Omental fat pad (tissue), 3 donors: ENCODE measurements at regions not wholly inside any gene's neighbourhood (a gene's known extent, or its start where the extent isn't known, plus 50 kb on each side); places are given as distances from the start of the nearest gene placed in this dataset.

Experiments used
- ATAC-seq: fragments of 150-250 bp; one replicate; pipeline ENCODE4 v1.9.1; 2016; ENCODE audit warnings: mild to moderate bottlenecking, moderate library complexity; ENCODE audit not compliant: low FRiP score
- DNase-seq: peaks from one replicate; pipeline ENCODE4 v3.0.0-alpha.2; 2019; ENCODE audit warnings: low spot score
- TF ChIP-seq, protein P1 (sequence below), 3 donors: fragments of 450-650 bp; IDR thresholded peaks; one replicate each; pipeline ENCODE4 v1.5.1; 2016 to 2017; ENCODE audit warnings: antibody characterized with exemption in 3 of 3, mild to moderate bottlenecking in 3 of 3, moderate library complexity in 2 of 3

DNA sequence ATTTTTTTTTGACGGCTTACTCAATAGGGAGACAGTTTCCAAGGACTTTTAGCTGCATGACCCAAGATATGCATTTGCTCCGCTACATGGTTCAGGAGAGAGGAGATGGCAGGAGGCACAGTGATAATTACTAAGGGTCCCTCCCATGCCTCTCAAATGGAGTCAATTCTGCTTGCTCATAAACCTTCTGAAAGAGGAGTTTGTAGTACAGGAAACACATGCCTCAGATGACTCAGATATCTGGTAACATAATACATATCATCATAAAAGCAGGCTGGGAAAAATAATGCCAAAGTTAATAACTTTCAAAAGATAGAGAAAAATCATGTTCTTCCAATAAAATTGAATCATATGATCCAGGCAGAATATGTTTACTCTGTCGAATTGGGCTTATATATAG, 97.6 kb upstream of the DEFB112 start:
- DNase-seq, result no peak
- ATAC-seq, result no peak
- TF ChIP-seq, protein P1, sequence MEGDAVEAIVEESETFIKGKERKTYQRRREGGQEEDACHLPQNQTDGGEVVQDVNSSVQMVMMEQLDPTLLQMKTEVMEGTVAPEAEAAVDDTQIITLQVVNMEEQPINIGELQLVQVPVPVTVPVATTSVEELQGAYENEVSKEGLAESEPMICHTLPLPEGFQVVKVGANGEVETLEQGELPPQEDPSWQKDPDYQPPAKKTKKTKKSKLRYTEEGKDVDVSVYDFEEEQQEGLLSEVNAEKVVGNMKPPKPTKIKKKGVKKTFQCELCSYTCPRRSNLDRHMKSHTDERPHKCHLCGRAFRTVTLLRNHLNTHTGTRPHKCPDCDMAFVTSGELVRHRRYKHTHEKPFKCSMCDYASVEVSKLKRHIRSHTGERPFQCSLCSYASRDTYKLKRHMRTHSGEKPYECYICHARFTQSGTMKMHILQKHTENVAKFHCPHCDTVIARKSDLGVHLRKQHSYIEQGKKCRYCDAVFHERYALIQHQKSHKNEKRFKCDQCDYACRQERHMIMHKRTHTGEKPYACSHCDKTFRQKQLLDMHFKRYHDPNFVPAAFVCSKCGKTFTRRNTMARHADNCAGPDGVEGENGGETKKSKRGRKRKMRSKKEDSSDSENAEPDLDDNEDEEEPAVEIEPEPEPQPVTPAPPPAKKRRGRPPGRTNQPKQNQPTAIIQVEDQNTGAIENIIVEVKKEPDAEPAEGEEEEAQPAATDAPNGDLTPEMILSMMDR (IDR thresholded peaks at IDR 0.05), result no peak

DNA sequence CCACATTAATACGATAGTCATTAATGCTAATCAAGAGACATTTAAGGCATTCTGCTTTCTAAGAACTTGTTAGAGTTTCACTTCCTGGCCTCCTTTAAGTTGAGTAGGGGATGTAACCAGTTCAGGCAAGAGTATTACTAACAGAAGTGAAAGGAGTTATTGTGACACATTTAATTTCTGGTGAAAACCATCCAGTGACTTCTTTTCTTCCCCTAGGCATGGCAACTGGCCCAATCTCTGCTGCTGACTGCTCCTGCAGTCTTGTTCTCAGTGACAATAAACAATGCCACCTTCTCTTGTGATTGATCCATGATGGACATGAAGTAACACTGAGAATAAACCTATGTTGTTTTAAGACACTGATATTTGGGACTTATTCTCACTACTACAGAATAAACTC, 130.9 kb upstream of the DEFB112 start:
- TF ChIP-seq, protein P1 (IDR thresholded peaks at IDR 0.05), result no peak
- DNase-seq (no peak), ATAC-seq (no peak)

DNA sequence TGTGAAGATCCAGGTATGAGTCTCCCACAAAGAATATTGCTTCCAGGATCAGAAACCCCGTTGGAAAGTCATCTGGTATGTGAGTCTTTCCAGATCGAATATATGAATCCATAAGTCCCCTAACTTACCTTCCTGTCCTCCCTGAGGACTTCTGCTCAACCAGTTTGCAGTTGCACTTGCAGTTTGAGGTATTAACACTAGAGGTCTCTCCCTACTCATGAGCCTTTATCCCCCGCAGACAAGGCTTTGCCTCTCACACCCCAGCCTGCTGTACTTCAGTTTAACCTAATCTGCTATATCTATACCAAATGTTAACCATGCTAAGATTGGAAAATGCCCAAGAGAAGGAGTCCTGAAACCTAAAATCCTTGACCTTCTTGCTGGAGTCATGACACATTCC, 135.3 kb upstream of the DEFB112 start:
- ATAC-seq, result no peak
- no peak for DNase-seq
- TF ChIP-seq, protein P1 (IDR thresholded peaks at IDR 0.05), result no peak

DNA sequence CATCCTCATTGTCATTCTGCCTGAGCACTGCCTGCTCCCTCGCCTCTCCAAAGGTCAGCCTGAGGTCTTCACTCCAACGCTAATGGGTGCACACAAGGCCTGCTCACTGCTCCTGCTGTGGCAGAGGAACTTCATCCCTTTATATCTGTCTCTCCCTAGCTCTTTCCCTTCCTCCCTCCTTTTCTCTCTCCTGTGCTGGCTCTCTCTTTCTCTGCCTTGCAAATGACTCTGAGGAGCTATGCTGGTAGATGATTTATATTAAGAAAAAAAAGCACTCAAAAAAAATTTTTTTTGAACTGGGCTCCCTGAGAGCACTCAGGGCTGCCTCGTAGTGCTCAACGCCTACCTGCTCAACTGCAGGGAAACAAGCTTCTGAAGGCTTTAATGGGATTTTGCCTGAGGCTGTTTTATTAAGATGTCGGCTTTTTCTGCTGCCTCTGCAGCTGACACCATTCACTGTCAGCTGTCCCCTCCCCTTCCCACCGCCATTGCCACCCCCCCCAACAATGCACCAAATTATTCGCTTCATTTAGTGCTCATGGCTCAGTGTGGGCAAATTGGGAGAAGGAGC, 137.7 kb upstream of the DEFB112 start:
- DNase-seq, result no peak
- no peak for ATAC-seq
- TF ChIP-seq, protein P1 (IDR thresholded peaks at IDR 0.05), result no peak

DNA sequence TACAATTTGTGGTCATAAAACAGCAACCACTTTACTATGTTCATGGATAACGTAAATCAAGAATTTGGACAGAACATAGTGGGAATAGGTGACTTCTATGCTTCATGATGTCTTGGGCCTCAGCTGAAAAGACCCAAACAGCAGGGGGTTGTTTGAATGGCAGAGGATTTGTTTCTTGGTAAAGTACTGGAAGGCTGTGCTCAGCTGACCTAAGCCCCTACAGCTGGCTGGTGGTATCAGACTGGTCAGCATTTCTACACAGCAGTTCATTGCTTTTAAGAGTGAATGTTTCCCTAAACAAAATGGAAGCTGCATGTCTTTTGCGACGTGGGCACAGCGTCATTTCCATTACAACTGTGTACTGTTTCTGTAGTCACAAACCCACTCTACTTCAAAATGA, 148.5 kb upstream of the DEFB112 start:
- TF ChIP-seq, protein P1 (IDR thresholded peaks at IDR 0.05), result no peak
- ATAC-seq, result no peak
- DNase-seq, result no peak

DNA sequence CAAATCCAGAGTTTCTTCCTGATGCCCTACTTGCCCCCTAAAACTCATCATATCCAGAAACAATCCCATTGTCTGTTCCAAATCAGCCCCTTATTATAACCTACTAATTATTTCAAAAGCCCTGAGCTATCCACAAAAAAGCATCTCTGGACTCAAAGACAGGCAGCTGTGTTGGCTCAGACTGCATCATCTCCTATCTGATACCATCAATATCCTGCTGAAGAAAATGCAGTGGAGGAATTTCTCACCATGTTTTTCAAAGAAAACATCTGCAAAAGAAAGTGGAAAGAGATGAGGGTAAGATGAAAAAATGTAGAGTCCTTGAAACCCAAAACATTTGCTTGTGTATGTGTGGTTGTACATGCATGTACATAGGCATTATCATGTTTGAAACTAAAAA, 153.0 kb upstream of the DEFB112 start:
- TF ChIP-seq, protein P1 (IDR thresholded peaks at IDR 0.05), result no peak
- DNase-seq (no peak), ATAC-seq (no peak)

DNA sequence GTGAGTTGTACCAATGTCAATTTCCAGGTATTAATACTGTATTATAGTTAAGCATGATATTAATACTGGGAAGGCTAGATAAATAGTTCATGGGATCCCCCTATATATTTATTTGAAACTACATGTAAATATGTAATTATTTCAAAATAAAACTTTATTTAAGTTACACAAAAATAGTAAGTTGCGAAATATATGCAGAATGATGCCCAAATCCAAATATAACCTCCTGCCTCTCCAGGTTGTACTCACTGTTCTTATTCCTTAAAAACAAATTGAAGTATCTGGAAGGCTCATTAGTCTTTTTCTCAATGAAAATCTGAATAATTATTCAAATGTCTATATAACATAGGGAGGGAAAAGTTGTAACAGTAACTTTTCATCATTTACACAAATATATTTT, 161.9 kb upstream of the DEFB112 start:
- DNase-seq (no peak), ATAC-seq (no peak)
- TF ChIP-seq, protein P1 (IDR thresholded peaks at IDR 0.05), result no peak
